ENCODE measurements at regions not wholly inside any gene's neighbourhood (a gene's known extent, or its start where the extent isn't known, plus 50 kb on each side); places are given as distances from the start of the nearest gene placed in this dataset.
A peak's percentile ranks its signal among the peaks of the same experiment; 100 is the strongest.
"Not testable (repeated sequence)": the region's sequence is repeated elsewhere in the genome, so short reads cannot be mapped to it uniquely, and the experiment has no call there.

DNA sequence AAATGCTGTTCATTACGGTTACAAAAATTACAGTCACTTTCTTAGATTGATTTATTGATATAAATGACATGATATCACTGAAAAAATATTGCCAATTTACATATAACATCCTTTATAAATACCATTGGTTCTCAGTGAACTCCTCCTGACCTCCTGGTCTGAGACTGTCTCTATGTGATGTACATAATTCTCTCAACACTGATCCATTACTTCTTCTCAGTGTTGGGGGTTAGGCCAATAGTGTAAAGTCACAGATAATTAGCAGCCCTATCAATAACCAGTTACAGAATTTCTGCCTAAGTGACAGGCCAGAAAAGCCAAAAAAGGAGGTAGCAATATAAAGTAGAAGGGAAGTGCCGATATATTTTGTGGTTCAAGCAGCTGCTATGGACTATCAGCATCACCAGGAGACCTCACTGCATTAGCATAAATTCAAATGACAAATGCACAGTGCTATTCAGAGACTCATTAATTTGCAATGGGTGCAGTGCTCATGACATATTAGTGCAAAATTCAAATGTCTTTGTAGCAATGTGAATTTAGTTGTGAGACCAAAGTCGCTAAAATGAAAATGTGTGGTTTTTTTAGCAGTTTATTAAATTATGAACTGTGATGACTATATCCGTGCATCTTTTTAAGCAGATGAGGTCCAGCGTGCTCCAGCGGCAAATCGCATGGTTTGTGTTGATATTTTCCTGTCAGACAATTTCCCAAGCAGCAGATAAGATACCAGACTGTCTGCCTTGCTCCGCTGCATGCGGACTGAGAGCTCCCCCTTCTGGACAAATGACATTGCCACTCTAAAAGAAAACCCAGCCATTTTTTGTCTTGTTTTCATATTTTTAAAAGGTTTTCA, 144.6 kb downstream of the CETN3 start:
- Mint-ChIP-seq H3K9me3 (no peaks in the 10 kb centered on the region), H3K36me3 (no peaks in the 10 kb centered on the region), H3K4me3 (no peak overlapping the region), H3K4me1 (ENCODE audit: low read depth in 2 of 2) (no peaks in the 10 kb centered on the region), H3K27me3 (peaks cover 0 to 7% of the 10 kb centered on the region in 2 donors), H3K27ac (no peak overlapping the region)
- DNase-seq (ENCODE audit: low spot score) = peak; percentile 61
- ATAC-seq = no peak

DNA sequence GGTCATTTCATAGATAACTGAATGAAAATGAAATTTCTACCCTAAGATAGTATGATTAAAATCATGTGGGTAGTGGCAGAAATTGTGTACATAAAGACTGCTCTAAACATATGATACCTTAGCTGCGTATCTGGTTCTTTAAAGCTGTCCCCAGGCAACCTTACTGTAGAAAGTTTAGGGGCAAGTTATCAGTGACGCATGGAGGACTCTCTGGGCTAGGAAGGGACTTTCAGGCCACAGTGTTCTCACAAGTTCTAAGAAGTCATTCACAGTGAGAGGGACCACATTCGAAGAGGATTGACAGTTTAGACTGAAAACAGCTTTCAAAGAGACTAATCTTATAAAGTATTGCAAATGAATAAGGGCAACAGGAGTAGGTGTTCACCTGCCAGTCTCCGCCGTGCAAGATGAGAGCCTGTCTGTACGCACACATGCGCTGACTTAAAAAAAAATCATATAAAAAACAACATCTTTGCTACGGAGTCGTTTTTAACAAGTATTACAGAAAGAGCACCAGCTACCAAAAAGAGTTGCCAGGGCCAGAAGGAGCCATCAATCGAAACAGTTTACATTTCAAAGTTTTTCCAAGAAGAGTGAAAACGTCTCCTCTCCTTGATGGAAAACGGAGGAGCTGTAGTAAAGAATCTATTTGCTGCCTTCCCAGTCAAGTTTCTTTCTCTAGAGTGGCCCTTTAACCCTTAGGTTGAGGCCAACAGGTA, 146.3 kb downstream of the CETN3 start:
- ATAC-seq = no peak
- Mint-ChIP-seq H3K36me3 (no peaks in the 10 kb centered on the region), H3K4me1 (ENCODE audit: low read depth in 2 of 2) (no peaks in the 10 kb centered on the region), H3K27ac (no peak overlapping the region), H3K4me3 (no peak overlapping the region), H3K9me3 (no peaks in the 10 kb centered on the region), H3K27me3 (peaks cover 0 to 7% of the 10 kb centered on the region in 2 donors)
- no peak for DNase-seq (ENCODE audit: low spot score)

DNA sequence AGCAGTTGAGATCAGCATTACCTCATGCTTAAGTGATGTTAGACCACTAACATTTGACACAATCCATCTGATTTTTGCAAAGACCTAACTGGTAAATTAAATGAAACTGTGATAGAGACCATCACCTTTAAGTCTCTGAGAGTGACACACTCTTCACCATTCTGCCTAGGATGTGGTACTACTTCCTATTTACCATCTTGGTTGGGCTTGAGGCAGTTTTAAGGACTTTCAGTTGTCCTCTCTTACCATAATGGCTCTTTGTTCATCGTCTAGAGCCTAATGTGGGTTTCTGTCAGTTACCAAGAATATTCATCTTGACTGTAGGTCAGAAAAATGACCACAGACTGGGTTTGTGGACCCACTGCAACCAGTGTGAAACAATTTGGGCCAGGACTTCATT, 158.1 kb downstream of the CETN3 start:
- H3K36me3 Mint-ChIP-seq = no peaks in the 10 kb centered on the region
- no peaks in the 10 kb centered on the region for H3K4me1 Mint-ChIP-seq (ENCODE audit: low read depth in 2 of 2)
- H3K4me3 Mint-ChIP-seq = no peak overlapping the region

DNA sequence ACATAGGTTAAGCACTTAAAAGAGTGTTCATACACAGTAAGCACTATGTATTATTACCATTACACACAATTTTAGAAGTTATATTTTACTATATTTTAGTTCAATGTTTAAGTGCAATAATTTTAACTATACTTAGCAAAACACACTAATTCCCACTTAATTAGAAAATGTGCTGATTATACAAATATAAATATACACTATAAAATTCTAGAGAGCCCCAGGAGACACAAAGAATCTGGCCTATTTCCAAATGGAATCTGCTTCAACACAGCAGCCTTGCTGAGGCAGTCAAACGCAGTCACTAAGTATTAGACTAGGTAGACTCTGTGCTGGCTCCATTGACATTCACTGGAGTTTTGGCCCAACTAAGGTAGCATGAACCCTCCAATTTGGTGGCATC, 160.9 kb downstream of the CETN3 start:
- H3K4me1 Mint-ChIP-seq (ENCODE audit: low read depth in 2 of 2) = no peaks in the 10 kb centered on the region
- H3K9me3 Mint-ChIP-seq = no peaks in the 10 kb centered on the region
- H3K36me3 Mint-ChIP-seq = no peaks in the 10 kb centered on the region
- H3K27ac Mint-ChIP-seq = no peak overlapping the region
- H3K27me3 Mint-ChIP-seq = no peaks in the 10 kb centered on the region
- ATAC-seq = no peak
- H3K4me3 Mint-ChIP-seq = no peak overlapping the region
- DNase-seq (ENCODE audit: low spot score) = no peak

More for the DNA sequence above, 158.1 kb downstream of the CETN3 start:
- DNase-seq (ENCODE audit: low spot score) (no peak), ATAC-seq (no peak)
- Mint-ChIP-seq H3K9me3 (no peaks in the 10 kb centered on the region), H3K27ac (no peak overlapping the region), H3K27me3 (no peaks in the 10 kb centered on the region)

DNA sequence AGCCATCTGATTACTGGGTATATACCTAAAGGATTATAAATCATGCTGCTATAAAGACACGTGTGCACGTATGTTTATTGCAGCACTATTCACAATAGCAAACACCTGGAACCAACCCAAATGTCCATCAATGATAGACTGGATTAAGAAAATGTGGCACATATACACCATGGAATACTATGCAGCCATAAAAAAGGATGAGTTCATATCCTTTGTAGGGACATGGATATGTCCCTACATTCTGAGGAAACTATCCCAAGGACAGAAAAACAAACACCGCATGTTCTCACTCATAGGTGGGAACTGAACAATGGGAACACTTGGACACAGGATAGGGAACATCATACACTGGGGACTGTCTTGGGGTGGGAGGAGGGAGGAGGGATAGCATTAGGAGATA, 165.7 kb downstream of the CETN3 start:
- H3K27me3 Mint-ChIP-seq; ATAC-seq; DNase-seq (ENCODE audit: low spot score); H3K27ac Mint-ChIP-seq; H3K9me3 Mint-ChIP-seq; H3K4me1 Mint-ChIP-seq (ENCODE audit: low read depth in 2 of 2); H3K36me3 Mint-ChIP-seq; H3K4me3 Mint-ChIP-seq: not testable (repeated sequence)

DNA sequence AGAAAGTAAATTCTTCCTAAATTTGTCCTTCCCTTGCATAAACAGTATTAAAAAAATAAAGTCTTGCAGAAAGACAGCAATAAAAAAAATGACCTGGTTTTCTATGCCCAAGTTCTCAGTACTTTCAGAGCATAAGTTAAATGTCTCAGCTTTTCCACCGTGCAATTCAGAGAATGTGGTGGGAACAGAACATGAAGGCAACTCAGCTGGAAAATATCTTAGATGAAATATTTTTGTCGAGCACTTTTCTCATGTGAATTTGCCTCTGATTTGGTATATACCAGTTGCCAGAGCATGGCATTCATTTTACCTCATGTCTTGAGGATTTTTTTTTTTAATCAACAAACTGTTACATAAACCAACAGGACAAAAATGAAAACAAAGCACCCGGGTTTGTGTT, 176.1 kb downstream of the CETN3 start:
- H3K27me3 Mint-ChIP-seq = peaks cover 0 to 2% of the 10 kb centered on the region in 2 donors
- H3K9me3 Mint-ChIP-seq = no peaks in the 10 kb centered on the region
- no peak for DNase-seq (ENCODE audit: low spot score)

DNA sequence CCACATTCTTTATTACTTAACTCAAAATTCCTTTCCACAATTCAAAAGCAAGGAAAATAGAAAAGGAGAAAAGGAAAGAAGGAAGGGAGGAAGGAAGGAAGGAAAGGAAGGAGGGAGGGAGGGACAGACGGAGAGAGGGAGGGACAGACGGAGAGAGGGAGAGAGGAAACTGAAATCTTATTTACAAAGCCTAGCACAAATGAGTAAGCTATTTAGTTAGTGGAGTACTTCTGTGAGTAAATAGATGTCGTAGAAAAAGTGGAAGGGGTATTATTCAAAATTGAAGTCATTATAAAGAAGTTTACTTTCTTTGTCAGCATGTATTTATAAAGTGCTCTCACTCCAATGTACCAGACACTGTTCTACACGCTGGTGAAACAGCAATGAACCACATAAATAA, 177.9 kb downstream of the CETN3 start:
- DNase-seq (ENCODE audit: low spot score) (no peak), ATAC-seq (no peak)
- peaks cover 0 to 2% of the 10 kb centered on the region in 2 donors for H3K27me3 Mint-ChIP-seq
- no peaks in the 10 kb centered on the region for H3K9me3 Mint-ChIP-seq
- H3K4me3 Mint-ChIP-seq = no peak overlapping the region
- H3K4me1 Mint-ChIP-seq (ENCODE audit: low read depth in 2 of 2) = no peaks in the 10 kb centered on the region
- H3K27ac Mint-ChIP-seq = no peak overlapping the region
- H3K36me3 Mint-ChIP-seq = no peaks in the 10 kb centered on the region

More for the DNA sequence above, 176.1 kb downstream of the CETN3 start:
- ATAC-seq = no peak
- H3K4me1 Mint-ChIP-seq (ENCODE audit: low read depth in 2 of 2) = no peaks in the 10 kb centered on the region
- no peaks in the 10 kb centered on the region for H3K36me3 Mint-ChIP-seq
- no peak overlapping the region for H3K4me3 Mint-ChIP-seq
- no peak overlapping the region for H3K27ac Mint-ChIP-seq

DNA sequence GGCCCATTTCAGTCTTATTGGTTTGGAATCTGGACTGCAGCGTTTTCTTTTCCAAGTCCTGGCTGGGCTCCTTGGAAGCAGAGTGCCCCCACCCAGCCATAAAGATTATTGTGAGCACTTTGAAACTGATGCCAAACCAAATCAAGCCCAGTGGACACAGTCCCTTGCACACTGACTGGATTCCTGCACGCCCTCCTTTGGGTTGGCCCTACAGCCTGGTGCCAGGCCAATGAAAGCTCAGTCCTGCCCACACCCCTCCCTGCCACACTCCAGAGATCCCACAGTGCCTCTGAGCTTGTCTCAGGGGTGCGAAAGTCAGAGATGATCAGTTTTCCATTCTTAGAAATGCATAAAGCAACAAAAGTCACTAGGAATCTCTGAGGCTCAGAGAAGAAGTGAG, 181.9 kb downstream of the CETN3 start:
- no peak overlapping the region for H3K4me3 Mint-ChIP-seq
- H3K27ac Mint-ChIP-seq = no peak overlapping the region
- no peaks in the 10 kb centered on the region for H3K9me3 Mint-ChIP-seq
- H3K36me3 Mint-ChIP-seq = no peaks in the 10 kb centered on the region
- no peaks in the 10 kb centered on the region for H3K4me1 Mint-ChIP-seq (ENCODE audit: low read depth in 2 of 2)
- ATAC-seq = no peak
- DNase-seq (ENCODE audit: low spot score) = no peak
- peaks cover 2 to 6% of the 10 kb centered on the region in 2 donors for H3K27me3 Mint-ChIP-seq

DNA sequence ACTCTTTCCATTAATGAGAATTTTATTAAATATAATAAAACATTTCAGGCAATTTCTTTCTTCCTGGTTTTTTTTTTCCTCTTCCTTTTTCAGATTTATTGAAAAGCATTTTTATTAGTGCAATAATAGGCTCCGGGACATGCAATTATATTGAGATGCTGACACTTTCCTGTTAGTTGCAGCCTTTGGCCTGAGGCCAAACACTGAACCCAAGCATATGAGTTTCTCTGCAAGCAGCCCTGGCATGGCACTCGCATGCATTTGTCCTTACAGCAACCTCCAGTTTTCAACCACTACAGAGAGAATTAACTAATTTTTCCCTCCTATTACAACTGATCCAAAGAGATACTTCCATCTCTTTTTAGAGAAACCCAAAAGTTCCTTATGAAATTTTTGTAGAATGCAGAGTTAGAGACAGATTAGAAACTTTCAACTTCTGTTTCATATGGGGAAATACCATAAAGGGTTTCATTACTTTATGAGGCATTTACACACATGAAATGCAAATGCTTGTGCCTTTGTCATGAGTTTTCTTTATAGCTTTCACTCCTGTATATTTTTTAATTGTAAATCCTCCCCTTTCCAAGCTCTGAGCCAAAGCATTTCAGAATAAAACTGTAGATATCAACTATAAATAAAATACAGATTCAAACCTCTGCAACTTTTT, 183.0 kb downstream of the CETN3 start:
- no peaks in the 10 kb centered on the region for H3K9me3 Mint-ChIP-seq

DNA sequence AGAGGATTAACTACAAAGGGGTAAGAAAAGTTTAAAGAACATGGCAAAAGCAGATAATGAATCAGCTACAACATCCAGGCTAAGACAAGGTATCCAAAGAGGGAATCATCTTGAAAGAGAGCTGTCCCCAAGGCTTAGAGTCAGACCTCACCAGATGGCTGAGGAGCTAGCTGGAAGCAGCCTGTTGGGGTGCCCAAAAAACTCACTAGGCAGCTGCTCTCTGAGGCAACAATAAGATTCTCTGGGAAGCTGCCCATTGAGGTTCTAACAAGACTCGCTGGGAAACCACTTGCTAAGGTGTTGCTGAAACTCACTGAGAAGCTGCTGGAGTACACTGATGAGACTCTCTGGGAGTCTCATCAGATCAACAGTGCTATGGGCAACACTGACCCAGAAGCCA, 185.2 kb downstream of the CETN3 start:
- Mint-ChIP-seq H3K27me3 (peaks cover 0 to 6% of the 10 kb centered on the region in 2 donors), H3K27ac (no peak overlapping the region), H3K4me1 (ENCODE audit: low read depth in 2 of 2) (no peaks in the 10 kb centered on the region), H3K4me3 (no peak overlapping the region), H3K9me3 (no peaks in the 10 kb centered on the region), H3K36me3 (no peaks in the 10 kb centered on the region)
- peak in 1 of 2 donors; percentile 48 for ATAC-seq
- DNase-seq (ENCODE audit: low spot score) = no peak

More for the DNA sequence above, 183.0 kb downstream of the CETN3 start:
- ATAC-seq = no peak
- Mint-ChIP-seq H3K27me3 (peaks cover 2 to 6% of the 10 kb centered on the region in 2 donors), H3K4me1 (ENCODE audit: low read depth in 2 of 2) (no peaks in the 10 kb centered on the region), H3K36me3 (no peaks in the 10 kb centered on the region), H3K27ac (no peak overlapping the region), H3K4me3 (no peak overlapping the region)
- no peak for DNase-seq (ENCODE audit: low spot score)

DNA sequence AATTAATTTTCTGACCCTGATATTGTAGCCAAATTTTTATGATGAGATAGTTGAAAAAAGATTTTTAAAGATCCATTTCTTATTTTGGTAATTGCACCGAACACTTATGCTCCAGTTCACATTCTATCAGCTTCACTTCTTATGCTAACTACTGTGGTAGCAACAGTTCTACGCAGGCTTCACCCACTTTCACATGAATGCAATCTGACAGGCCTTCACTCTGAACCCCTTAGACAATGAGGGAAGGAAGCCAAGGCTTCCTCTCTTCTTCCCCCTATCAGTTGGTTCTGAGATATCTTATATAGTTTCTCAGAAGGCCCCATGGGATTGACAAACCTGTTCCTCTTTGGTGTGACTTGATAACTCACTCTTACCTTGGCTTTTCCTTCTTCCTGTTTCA, 185.8 kb downstream of the CETN3 start:
- DNase-seq (ENCODE audit: low spot score) (no peak), ATAC-seq (no peak)
- Mint-ChIP-seq H3K4me3 (no peak overlapping the region), H3K36me3 (no peaks in the 10 kb centered on the region), H3K9me3 (no peaks in the 10 kb centered on the region), H3K27me3 (peaks cover 0 to 6% of the 10 kb centered on the region in 2 donors), H3K27ac (no peak overlapping the region), H3K4me1 (ENCODE audit: low read depth in 2 of 2) (no peaks in the 10 kb centered on the region)

DNA sequence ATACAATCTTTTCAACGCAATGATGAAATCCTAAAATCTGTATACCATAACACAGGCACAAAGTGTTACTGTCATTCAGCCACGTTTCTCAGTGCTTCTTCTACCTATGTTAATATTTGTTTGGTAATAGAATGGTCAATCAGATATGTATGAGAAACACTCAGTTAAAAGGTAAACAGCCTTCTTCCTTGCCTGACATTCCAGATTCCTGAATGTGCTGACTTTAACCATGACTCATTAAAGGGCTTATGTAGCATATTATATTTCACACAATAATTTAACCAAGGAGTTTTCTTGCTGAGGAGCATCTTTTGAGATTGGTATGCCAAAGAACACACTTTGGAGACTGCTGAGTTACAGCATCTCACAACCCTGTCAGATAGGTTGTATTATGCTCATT, 187.6 kb downstream of the CETN3 start:
- Mint-ChIP-seq H3K27ac (no peak overlapping the region), H3K9me3 (no peaks in the 10 kb centered on the region), H3K27me3 (peaks cover 0 to 6% of the 10 kb centered on the region in 2 donors), H3K4me1 (ENCODE audit: low read depth in 2 of 2) (no peaks in the 10 kb centered on the region), H3K36me3 (no peaks in the 10 kb centered on the region), H3K4me3 (no peak overlapping the region)
- ATAC-seq = no peak
- no peak for DNase-seq (ENCODE audit: low spot score)

DNA sequence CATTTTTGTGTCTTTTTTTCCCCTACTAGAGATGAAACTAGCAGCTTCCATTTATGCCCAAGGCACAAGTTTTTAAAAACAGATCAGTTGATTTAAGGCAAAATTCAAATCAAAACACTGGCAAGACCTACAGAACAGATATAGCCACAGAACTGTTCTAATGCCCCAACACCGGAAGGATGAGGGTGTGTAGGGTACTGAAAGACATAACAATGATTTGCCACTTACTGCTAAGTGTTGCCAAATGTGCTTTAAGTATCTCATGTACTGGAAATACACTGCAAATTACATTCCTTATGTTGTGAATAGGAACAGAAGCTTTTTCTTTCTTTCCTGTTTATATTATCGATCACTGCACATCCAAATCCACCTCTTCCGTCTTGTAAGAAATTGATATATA, 189.0 kb downstream of the CETN3 start:
- no peaks in the 10 kb centered on the region for H3K4me1 Mint-ChIP-seq (ENCODE audit: low read depth in 2 of 2)
- H3K4me3 Mint-ChIP-seq = no peak overlapping the region
- DNase-seq (ENCODE audit: low spot score) (no peak), ATAC-seq (no peak)
- peaks cover 0 to 6% of the 10 kb centered on the region in 2 donors for H3K27me3 Mint-ChIP-seq
- no peaks in the 10 kb centered on the region for H3K36me3 Mint-ChIP-seq
- no peak overlapping the region for H3K27ac Mint-ChIP-seq
- H3K9me3 Mint-ChIP-seq = no peaks in the 10 kb centered on the region

DNA sequence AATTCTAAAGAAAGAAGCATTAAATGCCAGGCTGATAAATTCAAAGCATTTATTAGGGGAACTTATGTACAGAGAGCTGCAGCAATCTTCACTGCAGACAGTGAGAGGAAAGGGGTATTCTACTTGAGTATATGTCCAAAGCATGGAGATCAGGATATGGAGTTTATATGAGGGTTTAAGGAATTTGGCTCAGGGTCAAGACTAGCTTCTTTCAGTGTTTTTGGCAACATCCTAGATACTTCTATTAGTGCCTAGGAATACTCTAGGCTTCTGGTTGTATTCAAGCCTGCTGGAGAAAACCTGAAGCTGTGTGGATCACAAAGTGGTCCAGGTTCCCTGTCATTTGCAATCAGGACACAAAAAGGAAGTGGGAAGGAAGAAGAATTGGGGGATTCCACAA, 194.6 kb downstream of the CETN3 start:
- Mint-ChIP-seq H3K9me3 (no peaks in the 10 kb centered on the region), H3K27ac (no peak overlapping the region), H3K36me3 (no peaks in the 10 kb centered on the region), H3K4me1 (ENCODE audit: low read depth in 2 of 2) (no peaks in the 10 kb centered on the region), H3K4me3 (no peak overlapping the region), H3K27me3 (no peaks in the 10 kb centered on the region)
- no peak for DNase-seq (ENCODE audit: low spot score)
- no peak for ATAC-seq
